MM.1S (cell line): ENCODE measurements at regions not wholly inside any gene's neighbourhood (a gene's known extent, or its start where the extent isn't known, plus 50 kb on each side); places are given as distances from the start of the nearest gene placed in this dataset.

Experiments used
- DNase-seq: peaks from one replicate; pipeline ENCODE4 v3.0.0-alpha.2; 2015
- H2AFZ ChIP-seq: fragments of 300-600 bp; sonication (generic); 2 replicates; pipeline ENCODE4 v1.6.0; 2016; ENCODE audit warnings: antibody characterized with exemption, low read length
- H3F3A ChIP-seq: fragments of 300-600 bp; sonication (generic); 2 replicates; pipeline ENCODE4 v1.6.1; 2016; ENCODE audit warnings: mild to moderate bottlenecking, antibody characterized with exemption, low read length, moderate library complexity, mixed read lengths; ENCODE audit not compliant: insufficient read depth
- H3K27ac ChIP-seq: fragments of 300-600 bp; sonication (generic); 2 replicates; pipeline ENCODE4 v1.5.1; 2016; ENCODE audit warnings: mild to moderate bottlenecking, low read length
- H3K27me3 ChIP-seq: fragments of 300-600 bp; sonication (generic); replicated peaks from 2 replicates; pipeline ENCODE4 v1.6.0; 2016; ENCODE audit warnings: low read length; ENCODE audit not compliant: insufficient read depth
- H3K36me3 ChIP-seq: fragments of 300-600 bp; sonication (generic); replicated peaks from 2 replicates; pipeline ENCODE4 v1.6.1; 2016; ENCODE audit warnings: mild to moderate bottlenecking, low read length, mixed read lengths; ENCODE audit not compliant: insufficient read depth
- H3K4me1 ChIP-seq: fragments of 300-600 bp; sonication (generic); 2 replicates; pipeline ENCODE4 v1.6.1; 2016; ENCODE audit warnings: low read length, mixed read lengths
- H3K4me2 ChIP-seq: fragments of 300-600 bp; sonication (generic); 2 replicates; pipeline ENCODE4 v1.6.0; 2016; ENCODE audit warnings: low read depth, low read length
- H3K4me3 ChIP-seq: fragments of 300-600 bp; sonication (generic); 2 replicates; pipeline ENCODE4 v1.5.1; 2016; ENCODE audit warnings: low read length, mixed read lengths
- H3K79me2 ChIP-seq: fragments of 300-600 bp; sonication (generic); 2 replicates; pipeline ENCODE4 v1.6.1; 2016; ENCODE audit warnings: mixed run types, low read length, mixed read lengths
- H3K9ac ChIP-seq: fragments of 300-600 bp; sonication (generic); 2 replicates; pipeline ENCODE4 v1.6.1; 2016; ENCODE audit warnings: low read length, mixed read lengths
- H3K9me2 ChIP-seq: fragments of 300-600 bp; sonication (generic); replicated peaks from 2 replicates; pipeline ENCODE4 v1.6.1; 2016; ENCODE audit warnings: mild to moderate bottlenecking, low read length, mixed read lengths; ENCODE audit not compliant: insufficient read depth
- H3K9me3 ChIP-seq: fragments of 300-600 bp; sonication (generic); replicated peaks from 2 replicates; pipeline ENCODE4 v1.6.1; 2016; ENCODE audit warnings: mild to moderate bottlenecking, low read length, mixed read lengths; ENCODE audit not compliant: insufficient read depth
- H4K20me1 ChIP-seq: fragments of 300-600 bp; sonication (generic); 2 replicates; pipeline ENCODE4 v1.6.1; 2016; ENCODE audit warnings: mild to moderate bottlenecking, low read length, moderate library complexity, mixed read lengths; ENCODE audit not compliant: insufficient read depth
- EZH2 ChIP-seq: fragments of 300-600 bp; sonication (generic); optimal IDR thresholded peaks from 2 replicates; pipeline ENCODE3; 2017; ENCODE audit warnings: low read depth, mild to moderate bottlenecking, antibody characterized with exemption, low read length, mixed read lengths
- EZH2phosphoT487 ChIP-seq: fragments of 300-600 bp; sonication (generic); IDR thresholded peaks from 2 replicates; pipeline ENCODE4 v1.6.1; 2018; ENCODE audit warnings: antibody characterized with exemption, low read length
- TF ChIP-seq, protein P1 (sequence below): fragments of 300-600 bp; sonication (generic); IDR thresholded peaks from 2 replicates; pipeline ENCODE4 v1.5.1; 2016; ENCODE audit warnings: antibody characterized with exemption, low read length, mixed read lengths

DNA sequence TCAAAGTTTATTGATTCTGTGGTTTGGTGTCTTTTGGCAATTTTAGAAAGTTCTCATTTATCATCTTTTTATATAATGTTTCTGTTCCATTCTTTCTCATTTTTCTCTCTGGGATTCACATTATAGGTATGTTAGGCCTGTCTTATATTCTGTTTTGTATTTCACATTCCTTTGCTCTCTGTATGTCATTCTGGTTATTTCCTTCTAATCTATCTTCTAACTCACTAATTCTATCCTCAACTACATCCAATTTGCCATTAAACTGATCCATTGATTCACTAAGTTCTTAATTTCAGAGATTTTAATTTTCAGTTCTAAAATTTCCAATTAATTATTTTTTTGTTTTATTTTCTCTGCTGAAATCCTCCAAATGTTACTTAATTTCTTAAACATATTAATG lies 234.8 kb downstream of the FOXD2 start:
- TF ChIP-seq EZH2 (no peak), EZH2phosphoT487 (no peak)
- TF ChIP-seq, protein P1, sequence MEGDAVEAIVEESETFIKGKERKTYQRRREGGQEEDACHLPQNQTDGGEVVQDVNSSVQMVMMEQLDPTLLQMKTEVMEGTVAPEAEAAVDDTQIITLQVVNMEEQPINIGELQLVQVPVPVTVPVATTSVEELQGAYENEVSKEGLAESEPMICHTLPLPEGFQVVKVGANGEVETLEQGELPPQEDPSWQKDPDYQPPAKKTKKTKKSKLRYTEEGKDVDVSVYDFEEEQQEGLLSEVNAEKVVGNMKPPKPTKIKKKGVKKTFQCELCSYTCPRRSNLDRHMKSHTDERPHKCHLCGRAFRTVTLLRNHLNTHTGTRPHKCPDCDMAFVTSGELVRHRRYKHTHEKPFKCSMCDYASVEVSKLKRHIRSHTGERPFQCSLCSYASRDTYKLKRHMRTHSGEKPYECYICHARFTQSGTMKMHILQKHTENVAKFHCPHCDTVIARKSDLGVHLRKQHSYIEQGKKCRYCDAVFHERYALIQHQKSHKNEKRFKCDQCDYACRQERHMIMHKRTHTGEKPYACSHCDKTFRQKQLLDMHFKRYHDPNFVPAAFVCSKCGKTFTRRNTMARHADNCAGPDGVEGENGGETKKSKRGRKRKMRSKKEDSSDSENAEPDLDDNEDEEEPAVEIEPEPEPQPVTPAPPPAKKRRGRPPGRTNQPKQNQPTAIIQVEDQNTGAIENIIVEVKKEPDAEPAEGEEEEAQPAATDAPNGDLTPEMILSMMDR: no peak
- Histone ChIP-seq H2AFZ (no peak overlapping the region), H3K9me3 (no peaks in the 10 kb centered on the region), H3K9ac (no peak overlapping the region), H3K4me2 (no peak overlapping the region), H3K79me2 (no peaks in the 10 kb centered on the region), H3K4me1 (no peaks in the 10 kb centered on the region), H3K36me3 (no peaks in the 10 kb centered on the region), H3K9me2 (no peaks in the 10 kb centered on the region), H3K4me3 (no peak overlapping the region), H3F3A (no peaks in the 10 kb centered on the region), H3K27ac (no peak overlapping the region), H3K27me3 (no peaks in the 10 kb centered on the region), H4K20me1 (no peaks in the 10 kb centered on the region)
- no peak for DNase-seq

DNA sequence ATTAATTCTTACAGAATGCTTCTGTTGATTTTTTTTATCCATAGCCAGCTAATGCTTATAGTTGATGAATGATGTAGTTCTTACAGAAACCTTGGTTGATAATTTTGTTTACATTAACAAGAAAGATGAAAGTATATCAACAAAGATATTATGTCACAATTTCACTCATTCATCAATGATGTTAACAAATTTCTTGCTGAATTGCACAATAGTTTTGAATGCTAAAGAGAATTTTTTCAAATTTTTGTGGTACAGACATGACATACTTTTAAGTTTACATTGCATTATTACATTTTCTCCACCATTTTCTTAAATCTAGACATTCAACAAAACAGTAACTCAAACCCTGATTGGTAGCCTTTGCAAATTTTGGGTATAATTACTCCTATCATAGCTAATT lies 236.3 kb downstream of the FOXD2 start:
- H4K20me1 ChIP-seq: no peaks in the 10 kb centered on the region
- no peak overlapping the region for H3K4me3 ChIP-seq
- no peaks in the 10 kb centered on the region for H3K36me3 ChIP-seq
- TF ChIP-seq, protein P1: no peak
- no peak for TF ChIP-seq EZH2
- TF ChIP-seq EZH2phosphoT487: no peak
- H3K4me1 ChIP-seq: no peaks in the 10 kb centered on the region
- no peak for DNase-seq
- H3K9me2 ChIP-seq: no peaks in the 10 kb centered on the region
- H3K79me2 ChIP-seq: no peaks in the 10 kb centered on the region
- H3K9ac ChIP-seq: no peak overlapping the region
- H3K27ac ChIP-seq: no peak overlapping the region
- H2AFZ ChIP-seq: no peak overlapping the region
- no peaks in the 10 kb centered on the region for H3K27me3 ChIP-seq
- no peak overlapping the region for H3K4me2 ChIP-seq
- no peaks in the 10 kb centered on the region for H3F3A ChIP-seq
- H3K9me3 ChIP-seq: no peaks in the 10 kb centered on the region

DNA sequence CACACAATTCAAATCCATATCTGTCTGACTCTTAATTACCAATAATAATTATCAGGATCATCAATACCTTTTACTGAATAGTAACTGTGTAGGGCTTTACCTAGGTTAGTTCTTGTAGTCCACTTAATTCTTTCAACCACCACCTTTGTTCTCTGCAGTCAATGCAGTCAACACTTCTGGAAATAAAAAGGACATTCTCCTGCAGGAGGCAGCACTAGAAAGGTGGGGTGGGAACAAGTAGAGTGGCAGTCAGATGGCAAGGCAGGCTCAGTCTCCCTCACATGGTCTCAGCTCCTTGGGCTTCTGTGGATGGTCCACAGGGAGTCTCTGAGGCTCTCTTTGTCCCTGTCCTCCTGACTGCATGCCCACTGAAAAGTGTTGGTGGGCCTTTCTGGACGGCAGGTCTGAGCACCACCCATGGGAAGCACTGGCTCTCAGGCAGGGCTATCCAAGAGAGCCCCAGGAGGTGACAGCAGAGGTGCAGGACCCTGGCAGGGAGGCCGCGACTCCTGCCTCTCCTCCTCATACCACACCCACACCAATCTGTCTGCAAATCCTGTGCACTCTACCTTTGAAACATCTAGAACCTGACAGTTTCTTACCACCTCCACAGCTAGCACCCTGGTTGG lies 237.3 kb downstream of the FOXD2 start:
- H3K4me3 ChIP-seq: no peak overlapping the region
- H3K9me3 ChIP-seq: no peaks in the 10 kb centered on the region
- H3K36me3 ChIP-seq: no peaks in the 10 kb centered on the region
- TF ChIP-seq EZH2phosphoT487 (no peak), EZH2 (no peak)
- TF ChIP-seq, protein P1: no peak
- no peak overlapping the region for H2AFZ ChIP-seq
- no peaks in the 10 kb centered on the region for H3K9me2 ChIP-seq
- no peak overlapping the region for H3K4me2 ChIP-seq
- DNase-seq: no peak
- no peaks in the 10 kb centered on the region for H3K27me3 ChIP-seq
- H3K4me1 ChIP-seq: no peaks in the 10 kb centered on the region
- no peak overlapping the region for H3K9ac ChIP-seq
- H3F3A ChIP-seq: no peaks in the 10 kb centered on the region
- no peak overlapping the region for H3K27ac ChIP-seq
- H4K20me1 ChIP-seq: no peaks in the 10 kb centered on the region
- no peaks in the 10 kb centered on the region for H3K79me2 ChIP-seq
